SU-DHL-6 (cell line): ENCODE measurements at regions not wholly inside any gene's neighbourhood (a gene's known extent, or its start where the extent isn't known, plus 50 kb on each side); places are given as distances from the start of the nearest gene placed in this dataset.

Experiments
- CTCF ChIP-seq: fragments of 200-600 bp; sonication (generic); IDR thresholded peaks from one replicate; pipeline ENCODE4 v1.5.1; 2017; ENCODE audit warnings: antibody characterized with exemption, mild to moderate bottlenecking, low read length, moderate library complexity; ENCODE audit not compliant: insufficient read depth, poor library complexity, severe bottlenecking
- EZH2phosphoT487 ChIP-seq: fragments of 200-600 bp; sonication (generic), shearing (Covaris generic); conservative IDR thresholded peaks from 2 replicates; pipeline ENCODE4 v1.6.1; 2018; ENCODE audit warnings: mild to moderate bottlenecking, antibody characterized with exemption, low read length, moderate library complexity, mixed read lengths

DNA sequence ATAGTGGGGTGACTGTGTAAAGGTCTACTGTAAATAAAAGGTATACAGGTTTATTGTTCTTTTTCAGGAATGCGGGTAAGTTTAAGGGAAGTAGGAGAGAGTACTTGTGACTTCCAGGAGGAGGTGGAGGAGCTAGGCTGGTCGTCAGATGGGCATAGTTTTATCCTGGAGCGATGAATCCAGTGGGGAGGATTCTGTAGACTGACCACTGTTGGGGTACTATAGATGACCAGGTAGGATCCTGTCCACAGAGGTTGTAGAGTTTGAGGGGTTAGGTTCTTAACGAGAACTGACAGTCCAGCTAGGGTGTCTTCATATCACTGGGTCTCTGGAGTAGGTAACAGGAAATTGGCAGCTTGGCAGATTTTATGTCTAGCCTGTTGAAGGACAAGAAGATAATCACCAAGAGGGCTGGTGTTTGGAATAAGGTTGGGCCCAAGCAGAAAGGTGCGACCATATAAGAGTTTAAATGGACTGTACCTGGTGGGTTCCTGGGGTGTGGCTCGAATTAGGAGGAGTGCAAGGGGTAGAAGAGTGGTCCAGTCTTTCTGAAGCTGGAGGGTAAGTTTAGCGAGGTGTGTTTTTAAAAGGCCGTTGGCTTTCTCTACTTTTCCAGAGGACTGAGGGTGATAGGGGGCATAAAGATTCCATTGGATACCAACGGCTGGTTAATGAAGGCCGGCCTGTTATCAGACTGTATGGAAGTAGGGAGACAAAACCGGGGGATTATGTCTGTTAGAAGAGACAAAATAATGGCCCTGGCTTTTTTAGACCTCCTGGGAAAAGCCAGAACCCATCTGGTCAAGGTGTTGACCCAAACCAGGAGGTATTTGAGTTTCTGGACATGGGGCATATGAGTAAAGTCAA lies 751.3 kb upstream of the ADGRB3 start:
- no peak for TF ChIP-seq CTCF
- TF ChIP-seq EZH2phosphoT487, result no peak
